Dendritic cell treated with granulocyte-macrophage colony-stimulating factor and Interleukin-4, amounts not matched to agents 40 ng/mL and 50 ng/mL, for 4 days (primary cell): ENCODE measurements at regions not wholly inside any gene's neighbourhood (a gene's known extent, or its start where the extent isn't known, plus 50 kb on each side); places are given as distances from the start of the nearest gene placed in this dataset.
"Not testable (repeated sequence)": the region's sequence is repeated elsewhere in the genome, so short reads cannot be mapped to it uniquely, and the experiment has no call there.

Source experiments
- H3K27ac Mint-ChIP-seq: one replicate; pipeline ENCODE4 v1.8.0; 2022; ENCODE audit warnings: mild to moderate bottlenecking, mixed read lengths
- H3K27me3 Mint-ChIP-seq: one replicate; pipeline ENCODE4 v1.8.0; 2022; ENCODE audit warnings: mild to moderate bottlenecking, mixed read lengths
- H3K36me3 Mint-ChIP-seq: one replicate; pipeline ENCODE4 v1.8.0; 2022; ENCODE audit warnings: low read depth, mixed read lengths
- H3K4me1 Mint-ChIP-seq: one replicate; pipeline ENCODE4 v1.8.0; 2022; ENCODE audit warnings: low read depth, mixed read lengths
- H3K4me3 Mint-ChIP-seq: one replicate; pipeline ENCODE4 v1.8.0; 2022; ENCODE audit warnings: mild to moderate bottlenecking, moderate library complexity, mixed read lengths
- H3K9me3 Mint-ChIP-seq: one replicate; pipeline ENCODE4 v1.8.0; 2022; ENCODE audit warnings: mixed read lengths
- intact Hi-C: fragments of 100-400 bp; cut with micrococcal nuclease; formaldehyde crosslinking; loops from one replicate; pipeline ENCODE4 v1.15.0; 2022

GRCh38 chr19:28434794-28435193 lies 778.2 kb downstream of the UQCRFS1 start:
- H3K27ac Mint-ChIP-seq, H3K4me3 Mint-ChIP-seq, H3K27me3 Mint-ChIP-seq, H3K4me1 Mint-ChIP-seq, intact Hi-C loops, H3K36me3 Mint-ChIP-seq: not testable (repeated sequence)
- H3K9me3 Mint-ChIP-seq: peaks cover 27% of the 10 kb centered on the region

DNA sequence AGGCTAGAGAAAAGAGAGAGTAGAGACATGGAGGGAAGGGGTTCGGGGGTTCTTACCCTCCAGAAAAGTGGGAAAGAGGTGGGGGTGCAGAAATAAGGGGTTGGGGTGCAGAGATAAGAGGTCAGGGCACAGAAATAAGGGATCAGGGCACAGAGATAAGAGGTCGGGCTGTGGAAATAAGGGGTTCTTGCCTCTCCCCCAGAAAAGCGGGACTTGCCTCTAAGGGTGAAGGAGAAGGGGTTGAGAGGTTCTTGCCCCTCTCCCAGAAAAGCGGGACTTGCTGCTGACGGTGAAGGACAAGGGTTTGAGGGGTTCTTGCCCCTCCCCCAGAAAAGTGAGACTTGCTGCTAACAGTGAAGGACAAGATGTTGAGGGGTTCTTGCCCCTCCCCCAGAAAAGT lies 778.6 kb downstream of the UQCRFS1 start:
- H3K4me3 Mint-ChIP-seq: not testable (repeated sequence)
- H3K9me3 Mint-ChIP-seq: peaks cover 27% of the 10 kb centered on the region

DNA sequence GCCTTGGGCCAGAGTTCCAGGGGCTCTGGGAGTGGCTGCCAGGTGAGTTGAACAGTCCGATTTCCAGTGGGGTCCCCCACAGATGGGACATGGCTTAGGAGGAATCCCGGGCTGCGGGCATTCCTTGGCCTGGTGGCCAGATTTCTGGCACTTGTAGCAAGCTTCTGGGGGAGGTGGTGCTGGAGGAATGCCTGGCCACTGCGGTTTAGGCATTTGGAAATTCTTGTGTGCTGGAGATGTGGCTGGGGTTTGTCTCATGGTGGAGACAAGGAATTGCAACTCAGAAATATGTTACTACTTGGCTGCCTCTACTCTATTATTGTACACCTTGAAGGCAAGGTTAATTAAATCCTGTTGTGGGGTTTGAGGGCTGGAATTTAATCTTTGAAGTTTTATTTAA lies 779.8 kb downstream of the UQCRFS1 start:
- H3K4me3 Mint-ChIP-seq, H3K27me3 Mint-ChIP-seq, H3K36me3 Mint-ChIP-seq, H3K4me1 Mint-ChIP-seq, intact Hi-C loops, H3K27ac Mint-ChIP-seq: not testable (repeated sequence)
- H3K9me3 Mint-ChIP-seq: peaks cover 27% of the 10 kb centered on the region

More for the DNA sequence above, 778.6 kb downstream of the UQCRFS1 start:
- H3K36me3 Mint-ChIP-seq, intact Hi-C loops, H3K27ac Mint-ChIP-seq, H3K27me3 Mint-ChIP-seq, H3K4me1 Mint-ChIP-seq: not testable (repeated sequence)

DNA sequence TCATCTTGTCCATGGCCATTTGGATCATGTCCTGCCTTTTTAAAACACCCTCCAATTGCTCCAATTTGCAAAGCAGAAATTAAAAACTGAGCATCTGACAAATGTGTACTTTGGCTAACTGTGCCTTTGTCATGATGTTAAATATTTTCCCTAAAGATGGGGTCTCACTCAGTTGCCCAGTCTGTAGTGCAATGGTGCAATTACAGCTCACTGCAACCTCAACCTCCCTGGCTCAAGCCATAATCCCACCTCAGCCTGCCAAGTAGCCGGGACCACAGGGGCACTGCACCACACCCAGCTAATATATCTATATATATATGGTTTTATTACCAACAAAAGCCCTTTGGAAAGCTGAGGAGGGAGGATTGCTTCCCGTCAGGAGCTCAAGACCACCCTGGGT lies 782.7 kb downstream of the UQCRFS1 start:
- peaks cover 1% of the 10 kb centered on the region for H3K27me3 Mint-ChIP-seq
- peaks cover 27% of the 10 kb centered on the region for H3K9me3 Mint-ChIP-seq
- intact Hi-C loops: no loop called here
- peaks cover 4% of the 10 kb centered on the region for H3K4me1 Mint-ChIP-seq
- H3K36me3 Mint-ChIP-seq: no peaks in the 10 kb centered on the region
- H3K4me3 Mint-ChIP-seq: no peak overlapping the region
- no peak overlapping the region for H3K27ac Mint-ChIP-seq

DNA sequence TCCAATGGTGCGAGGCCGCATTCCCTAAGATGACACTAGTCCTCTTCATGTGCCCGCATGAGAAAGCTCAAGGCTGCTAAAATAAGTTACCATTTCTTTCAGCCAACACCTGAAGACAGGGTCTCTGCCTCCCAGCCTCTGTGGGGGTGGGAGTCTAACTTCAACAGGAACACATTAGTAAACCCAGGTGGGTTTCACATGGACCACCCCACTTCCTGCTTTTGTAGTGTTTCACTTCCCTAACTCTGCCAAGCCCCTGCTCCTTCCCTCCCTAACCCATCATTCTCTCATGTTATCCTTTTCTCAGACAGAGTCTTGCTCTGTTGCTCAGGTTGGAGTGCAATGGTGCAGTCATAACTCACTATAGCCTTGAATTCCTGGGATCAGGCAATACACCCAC lies 783.6 kb downstream of the UQCRFS1 start:
- Mint-ChIP-seq H3K27me3 (peaks cover 2% of the 10 kb centered on the region), H3K4me1 (peaks cover 4% of the 10 kb centered on the region), H3K36me3 (no peaks in the 10 kb centered on the region)

DNA sequence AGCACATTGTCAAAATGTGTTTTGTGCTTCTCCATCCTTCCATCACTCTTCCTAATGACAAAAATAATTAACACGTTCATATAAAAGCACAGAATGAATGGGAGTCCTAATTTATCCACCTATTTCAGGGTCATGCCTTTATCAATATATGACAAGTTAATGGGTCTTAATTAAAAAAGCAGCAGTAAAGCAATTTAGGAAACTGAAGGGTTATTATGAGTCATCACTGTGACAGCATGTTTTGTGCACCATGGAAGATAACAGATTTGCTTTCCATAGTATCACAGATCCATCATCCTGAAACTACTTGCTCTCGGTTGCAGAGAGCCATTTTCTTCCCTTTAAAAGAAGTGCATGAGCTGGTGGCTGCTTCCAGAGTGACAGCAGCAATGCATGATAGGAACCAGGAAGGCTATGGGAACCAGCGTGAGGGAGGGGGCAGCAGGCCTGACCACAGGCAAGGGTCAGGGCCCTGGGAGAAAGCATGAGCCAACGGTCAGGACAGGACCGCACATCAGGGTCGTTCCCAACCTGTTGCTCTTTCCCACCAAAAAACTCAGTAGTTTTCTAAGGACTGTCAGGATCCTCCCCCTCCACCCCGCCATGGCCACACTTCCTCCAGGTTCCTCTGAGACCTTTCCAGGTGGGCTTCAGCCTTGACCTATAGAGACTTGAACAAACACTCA lies 784.1 kb downstream of the UQCRFS1 start:
- no peak overlapping the region for H3K27ac Mint-ChIP-seq
- peaks cover 18% of the 10 kb centered on the region for H3K9me3 Mint-ChIP-seq
- peaks cover 4% of the 10 kb centered on the region for H3K4me1 Mint-ChIP-seq
- H3K36me3 Mint-ChIP-seq: no peaks in the 10 kb centered on the region
- intact Hi-C loops: no loop called here
- peaks cover 4% of the 10 kb centered on the region for H3K27me3 Mint-ChIP-seq
- no peak overlapping the region for H3K4me3 Mint-ChIP-seq

More for the DNA sequence above, 783.6 kb downstream of the UQCRFS1 start:
- no peak overlapping the region for H3K27ac Mint-ChIP-seq
- no peak overlapping the region for H3K4me3 Mint-ChIP-seq
- intact Hi-C loops: no loop called here
- H3K9me3 Mint-ChIP-seq: peaks cover 23% of the 10 kb centered on the region

GRCh38 chr19:28427376-28428083 lies 785.4 kb downstream of the UQCRFS1 start:
- Mint-ChIP-seq H3K27ac (no peak overlapping the region), H3K9me3 (peaks cover 6% of the 10 kb centered on the region), H3K4me3 (no peak overlapping the region), H3K36me3 (no peaks in the 10 kb centered on the region), H3K4me1 (peaks cover 4% of the 10 kb centered on the region), H3K27me3 (peaks cover 4% of the 10 kb centered on the region)
- intact Hi-C loops: no loop called here

GRCh38 chr19:28426730-28427225 lies 786.2 kb downstream of the UQCRFS1 start:
- H3K4me1 Mint-ChIP-seq: peaks cover 4% of the 10 kb centered on the region

GRCh38 chr19:28426110-28426729 lies 786.7 kb downstream of the UQCRFS1 start:
- Mint-ChIP-seq H3K4me3 (no peak overlapping the region), H3K9me3 (no peaks in the 10 kb centered on the region), H3K4me1 (peaks cover 4% of the 10 kb centered on the region), H3K27ac (no peak overlapping the region), H3K36me3 (no peaks in the 10 kb centered on the region), H3K27me3 (peaks cover 5% of the 10 kb centered on the region)
- intact Hi-C loops: no loop called here

More at GRCh38 chr19:28426730-28427225, 786.2 kb downstream of the UQCRFS1 start:
- intact Hi-C loops: no loop called here
- Mint-ChIP-seq H3K4me3 (no peak overlapping the region), H3K27me3 (peaks cover 4% of the 10 kb centered on the region), H3K36me3 (no peaks in the 10 kb centered on the region), H3K9me3 (no peaks in the 10 kb centered on the region), H3K27ac (no peak overlapping the region)

GRCh38 chr19:28425046-28425931 lies 787.7 kb downstream of the UQCRFS1 start:
- Mint-ChIP-seq H3K4me1 (peaks cover 4% of the 10 kb centered on the region), H3K27ac (no peak overlapping the region), H3K4me3 (no peak overlapping the region), H3K9me3 (no peaks in the 10 kb centered on the region), H3K36me3 (no peaks in the 10 kb centered on the region), H3K27me3 (peaks cover 6% of the 10 kb centered on the region)
- intact Hi-C loops: no loop called here

- H3K9me3 Mint-ChIP-seq: no peaks in the 10 kb centered on the region
- peaks cover 4% of the 10 kb centered on the region for H3K4me1 Mint-ChIP-seq
- peaks cover 6% of the 10 kb centered on the region for H3K27me3 Mint-ChIP-seq
- no peak overlapping the region for H3K27ac Mint-ChIP-seq
- H3K36me3 Mint-ChIP-seq: no peaks in the 10 kb centered on the region
- no peak overlapping the region for H3K4me3 Mint-ChIP-seq
- intact Hi-C loops: no loop called here
Observed at GRCh38 chr19:28424662-28425045, 788.3 kb downstream of the UQCRFS1 start.

DNA sequence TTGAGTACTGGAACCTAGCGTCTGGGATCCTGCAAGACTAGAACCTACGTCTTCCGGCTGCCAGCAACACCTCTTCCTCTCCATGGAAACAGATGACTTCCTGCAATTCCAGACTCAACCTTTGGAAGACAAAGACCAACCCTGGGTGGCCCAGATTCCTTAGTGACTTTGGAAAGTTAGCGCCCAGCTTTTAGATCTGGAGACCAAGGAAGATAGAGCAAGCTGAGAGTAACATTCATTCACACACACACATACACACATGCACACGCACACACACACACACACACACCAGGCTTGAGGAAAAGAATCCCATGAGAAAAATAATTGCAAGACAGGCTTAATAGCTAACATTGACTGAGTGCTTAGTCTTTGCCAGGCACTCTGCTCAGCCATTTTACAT lies 788.9 kb downstream of the UQCRFS1 start:
- intact Hi-C loops: no loop called here
- H3K4me1 Mint-ChIP-seq: no peaks in the 10 kb centered on the region
- H3K9me3 Mint-ChIP-seq: no peaks in the 10 kb centered on the region
- no peak overlapping the region for H3K4me3 Mint-ChIP-seq
- no peak overlapping the region for H3K27ac Mint-ChIP-seq
- peaks cover 6% of the 10 kb centered on the region for H3K27me3 Mint-ChIP-seq
- H3K36me3 Mint-ChIP-seq: no peaks in the 10 kb centered on the region

- intact Hi-C loops: no loop called here
- Mint-ChIP-seq H3K4me1 (no peaks in the 10 kb centered on the region), H3K27me3 (peaks cover 6% of the 10 kb centered on the region), H3K9me3 (no peaks in the 10 kb centered on the region), H3K27ac (no peak overlapping the region), H3K4me3 (no peak overlapping the region), H3K36me3 (no peaks in the 10 kb centered on the region)
Observed at GRCh38 chr19:28422791-28423650, 789.9 kb downstream of the UQCRFS1 start.
